ENCODE measurements at regions not wholly inside any gene's neighbourhood (a gene's known extent, or its start where the extent isn't known, plus 50 kb on each side); places are given as distances from the start of the nearest gene placed in this dataset.

- DNase-seq (ENCODE audit: low read depth), result no peak
Observed at GRCh38 chr9:134247918-134248631, 78.2 kb upstream of the RXRA start.

GRCh38 chr9:134251296-134252069 is 74.8 kb upstream of the RXRA start:
- DNase-seq (ENCODE audit: low read depth), result no peak

GRCh38 chr9:134252084-134252830 is 74.0 kb upstream of the RXRA start:
- DNase-seq (ENCODE audit: low read depth), result no peak

- DNase-seq (ENCODE audit: low read depth), result peak; percentile 27
Observed at GRCh38 chr9:134253606-134254205, 72.5 kb upstream of the RXRA start.

GRCh38 chr9:134258332-134258731 is 67.9 kb upstream of the RXRA start:
- no peak for DNase-seq (ENCODE audit: low read depth)

- no peak for DNase-seq (ENCODE audit: low read depth)
Observed at GRCh38 chr9:134258828-134259546, 67.3 kb upstream of the RXRA start.

GRCh38 chr9:134259708-134260107 is 66.5 kb upstream of the RXRA start:
- DNase-seq (ENCODE audit: low read depth), result no peak

GRCh38 chr9:134260801-134261200 is 65.5 kb upstream of the RXRA start:
- DNase-seq (ENCODE audit: low read depth), result no peak

GRCh38 chr9:134262035-134262434 is 64.2 kb upstream of the RXRA start:
- no peak for DNase-seq (ENCODE audit: low read depth)

- no peak for DNase-seq (ENCODE audit: low read depth)
Observed at GRCh38 chr9:134263596-134263995, 62.7 kb upstream of the RXRA start.

- no peak for DNase-seq (ENCODE audit: low read depth)
Observed at GRCh38 chr9:134264169-134264568, 62.1 kb upstream of the RXRA start.

GRCh38 chr9:134265078-134265477 is 61.2 kb upstream of the RXRA start:
- no peak for DNase-seq (ENCODE audit: low read depth)

- DNase-seq (ENCODE audit: low read depth), result no peak
Observed at GRCh38 chr9:134266418-134266817, 59.8 kb upstream of the RXRA start.

- no peak for DNase-seq (ENCODE audit: low read depth)
Observed at GRCh38 chr9:134267305-134267880, 58.9 kb upstream of the RXRA start.

- DNase-seq (ENCODE audit: low read depth), result no peak
Observed at GRCh38 chr9:134267881-134268724, 58.2 kb upstream of the RXRA start.

GRCh38 chr9:134268747-134269146 is 57.5 kb upstream of the RXRA start:
- no peak for DNase-seq (ENCODE audit: low read depth)

- no peak for DNase-seq (ENCODE audit: low read depth)
Observed at GRCh38 chr9:134271338-134272301, 54.6 kb upstream of the RXRA start.

GRCh38 chr9:134272302-134273023 is 53.8 kb upstream of the RXRA start:
- DNase-seq (ENCODE audit: low read depth), result no peak

GRCh38 chr9:134273647-134274046 is 52.6 kb upstream of the RXRA start:
- no peak for DNase-seq (ENCODE audit: low read depth)
